ENCODE measurements at regions not wholly inside any gene's neighbourhood (a gene's known extent, or its start where the extent isn't known, plus 50 kb on each side); places are given as distances from the start of the nearest gene placed in this dataset.

DNA sequence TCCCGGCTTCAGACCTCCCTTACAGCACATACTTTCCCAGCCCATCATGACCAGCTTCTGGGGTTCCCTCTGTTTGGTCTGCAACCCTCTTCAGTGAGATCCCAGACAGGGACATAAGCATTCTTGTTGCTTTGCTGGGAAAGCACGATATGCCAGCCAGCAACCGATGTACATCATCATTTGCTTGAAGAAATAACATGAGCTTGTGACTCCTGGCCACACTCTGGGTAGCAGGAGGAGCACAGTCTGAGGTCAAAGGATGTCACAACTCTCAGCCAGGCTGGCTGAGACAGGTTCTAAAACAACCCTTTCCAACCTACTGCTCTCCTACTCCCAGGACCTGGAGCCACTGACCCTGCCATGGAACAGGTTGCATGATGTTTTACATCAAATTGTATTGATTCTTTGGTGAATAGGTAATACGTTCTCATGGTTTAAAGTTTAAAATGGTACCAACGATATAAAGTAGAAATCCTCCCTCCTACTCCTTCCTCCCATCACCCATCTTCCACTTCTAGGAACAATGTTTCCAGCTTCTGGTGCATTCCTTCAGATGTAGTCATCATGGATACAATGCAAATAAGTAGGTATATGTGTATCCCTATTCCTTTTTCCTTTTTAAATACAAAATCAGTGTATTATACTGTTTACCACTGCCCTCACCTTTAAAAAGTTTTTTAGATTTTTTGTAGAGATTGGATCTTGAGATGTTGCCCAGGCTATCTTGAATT is 190.3 kb downstream of the OPA1 start:
- no CpG with 5 or more reads among the region's 5 CpGs for WGBS (ENCODE audit: extremely low coverage, insufficient read length, low lambda C conversion rate)
- no peak for TF ChIP-seq CTCF (conservative IDR thresholded peaks at IDR 0.05)

More for the DNA sequence above, 190.3 kb downstream of the OPA1 start:
- Histone ChIP-seq H3K18ac (ENCODE audit: insufficient read length, low read depth, low read length) (no peak overlapping the region), H3K4ac (ENCODE audit: low read depth, low read length) (no peak overlapping the region), H4K5ac (ENCODE audit: insufficient read length, low read depth, low read length) (no peak overlapping the region), H2AFZ (ENCODE audit: low read length) (no peak overlapping the region), H3K27me3 (ENCODE audit: insufficient read depth, low read length) (peaks cover 8% of the 10 kb centered on the region; the same call in 1 of the 2 replicates), H2AK5ac (ENCODE audit: insufficient read length, low read length) (no peak overlapping the region), H3K4me1 (ENCODE audit: insufficient read depth, low read length) (peaks cover 4% of the 10 kb centered on the region; the same call in 1 of the 2 replicates), H4K8ac (replicated peaks; ENCODE audit: insufficient read length, low read depth, low read length) (no peak overlapping the region), H3K79me1 (ENCODE audit: insufficient read depth, low read depth, low read length, poor library complexity, severe bottlenecking) (no peaks in the 10 kb centered on the region), H3K27ac (ENCODE audit: insufficient read length, low read depth, low read length) (no peak overlapping the region), H3K14ac (ENCODE audit: insufficient read depth, low read length) (no peak overlapping the region), H4K91ac (ENCODE audit: insufficient read length, low read depth, low read length) (no peak overlapping the region), H3K9ac (ENCODE audit: extremely low read depth, insufficient read length, low read length) (no peak overlapping the region), H2BK20ac (ENCODE audit: low read depth, low read length, poor library complexity, severe bottlenecking) (no peak overlapping the region), H3K4me2 (ENCODE audit: insufficient read depth, insufficient read length, low read length) (no peak overlapping the region), H3K56ac (ENCODE audit: insufficient read length, low read depth, low read length) (no peak overlapping the region), H4K20me1 (ENCODE audit: control insufficient read depth, insufficient read depth, insufficient read length) (no peaks in the 10 kb centered on the region), H2BK5ac (ENCODE audit: insufficient read length, low read length) (no peak overlapping the region), H3K79me2 (ENCODE audit: insufficient read depth, low read length) (no peaks in the 10 kb centered on the region), H3K23ac (ENCODE audit: insufficient read length, low read depth, low read length) (no peak overlapping the region), H3K9me3 (ENCODE audit: control insufficient read depth, low read depth, low read length) (no peaks in the 10 kb centered on the region), H2BK120ac (ENCODE audit: low read depth, low read length, poor library complexity, severe bottlenecking) (no peak overlapping the region), H3K23me2 (ENCODE audit: insufficient read length, low read depth, low read length, poor library complexity, severe bottlenecking) (no peaks in the 10 kb centered on the region), H2BK12ac (ENCODE audit: insufficient read length, low read depth, low read length) (no peak overlapping the region), H3T11ph (ENCODE audit: low read length) (no peak overlapping the region), H2BK15ac (ENCODE audit: low read depth, low read length) (no peak overlapping the region)
- peaks cover 45 to 50% of the 10 kb centered on the region in 2 experiments for H3K4me1 Mint-ChIP-seq
- H3K27ac Mint-ChIP-seq = no peak overlapping the region
- H3K27me3 Mint-ChIP-seq (ENCODE audit: low read depth) = peaks cover 92% of the 10 kb centered on the region
- H3K9me3 Mint-ChIP-seq = peaks cover 0 to 2% of the 10 kb centered on the region in 2 experiments; a peak in 3 of 5 replicates
- H3K4me3 Mint-ChIP-seq = no peak overlapping the region; a peak in 1 of 5 replicates
- no peak for DNase-seq
- H3K36me3 Mint-ChIP-seq (ENCODE audit: insufficient read depth in 1 of 3, low read depth in 3 of 3) = no peaks in the 10 kb centered on the region

Data from H9 (cell line).